GM23338 (cell line): ENCODE measurements at regions not wholly inside any gene's neighbourhood (a gene's known extent, or its start where the extent isn't known, plus 50 kb on each side); places are given as distances from the start of the nearest gene placed in this dataset.

Source experiments
- ATAC-seq: fragments of 200-7000 bp; cut with Tn5 transposase; 3 replicates; pipeline ENCODE4 v1.9.1; 2020
- DNase-seq: peaks from one replicate; pipeline ENCODE4 v3.0.0-alpha.2; 2015; ENCODE audit warnings: low spot score
- H2AFZ ChIP-seq: fragments of 200-600 bp; sonication (generic); 2 replicates; pipeline ENCODE4 v1.8.0; 2016; ENCODE audit warnings: antibody characterized with exemption, mild to moderate bottlenecking, moderate library complexity
- H3F3A ChIP-seq: fragments of 200-600 bp; sonication (generic); replicated peaks from 2 replicates; pipeline ENCODE4 v1.8.0; 2017; ENCODE audit warnings: antibody characterized with exemption, mixed run types, low read depth
- H3K27ac ChIP-seq: fragments of 200-600 bp; sonication (generic); 2 replicates; pipeline ENCODE4 v1.6.1; 2016; ENCODE audit warnings: low read depth
- H3K27me3 ChIP-seq: fragments of 200-600 bp; sonication (generic); 2 replicates; pipeline ENCODE4 v1.8.0; 2016; ENCODE audit warnings: mild to moderate bottlenecking, mixed run types, moderate library complexity; ENCODE audit not compliant: insufficient read depth
- H3K36me3 ChIP-seq: fragments of 200-600 bp; sonication (generic); 2 replicates; pipeline ENCODE4 v1.8.0; 2016; ENCODE audit warnings: mild to moderate bottlenecking; ENCODE audit not compliant: insufficient read depth
- H3K4me1 ChIP-seq: fragments of 200-600 bp; sonication (generic); 2 replicates; pipeline ENCODE4 v1.8.0; 2016; ENCODE audit warnings: mild to moderate bottlenecking, moderate library complexity; ENCODE audit not compliant: insufficient read depth
- H3K4me2 ChIP-seq: fragments of 200-600 bp; sonication (generic); 2 replicates; pipeline ENCODE4 v1.7.1; 2017; ENCODE audit warnings: mixed run types
- H3K4me3 ChIP-seq: fragments of 200-600 bp; sonication (generic); 2 replicates; pipeline ENCODE4 v1.6.1; 2016; ENCODE audit warnings: mixed run types
- H3K79me2 ChIP-seq: fragments of 200-600 bp; sonication (generic); replicated peaks from 2 replicates; pipeline ENCODE4 v1.8.0; 2017; ENCODE audit warnings: mild to moderate bottlenecking; ENCODE audit not compliant: insufficient read depth
- H3K9me2 ChIP-seq: fragments of 200-600 bp; sonication (generic); 2 replicates; pipeline ENCODE4 v1.8.0; 2017; ENCODE audit not compliant: insufficient read depth
- H4K20me1 ChIP-seq: fragments of 200-600 bp; sonication (generic); replicated peaks from 2 replicates; pipeline ENCODE4 v1.8.0; 2017; ENCODE audit warnings: mild to moderate bottlenecking; ENCODE audit not compliant: insufficient read depth
- H3K27ac Mint-ChIP-seq: 2 replicates; pipeline ENCODE4 v1.8.0; 2020; ENCODE audit warnings: inconsistent platforms, mild to moderate bottlenecking, moderate library complexity, mixed read lengths
- H3K27me3 Mint-ChIP-seq: 3 replicates; pipeline ENCODE4 v1.8.0; 2022; ENCODE audit warnings: low read depth, mild to moderate bottlenecking, moderate library complexity, mixed read lengths, inconsistent platforms; ENCODE audit not compliant: insufficient read depth, poor library complexity
- H3K36me3 Mint-ChIP-seq: 3 replicates; pipeline ENCODE4 v1.8.0; 2021; ENCODE audit warnings: low read depth, mild to moderate bottlenecking, inconsistent platforms, moderate library complexity, mixed read lengths
- H3K4me1 Mint-ChIP-seq: 3 replicates; pipeline ENCODE4 v1.8.0; 2020; ENCODE audit warnings: mild to moderate bottlenecking, inconsistent platforms, mixed read lengths
- H3K4me3 Mint-ChIP-seq: 3 replicates; pipeline ENCODE4 v1.8.0; 2021; ENCODE audit warnings: moderate library complexity, mild to moderate bottlenecking, inconsistent platforms, mixed read lengths
- H3K9me3 Mint-ChIP-seq: 3 replicates; pipeline ENCODE4 v1.8.0; 2020; ENCODE audit warnings: moderate library complexity, mild to moderate bottlenecking, inconsistent platforms, mixed read lengths
- CTCF ChIP-seq, 2 experiments: fragments of 200-600 bp in 1 of 2; sonication (generic) in 1 of 2; conservative IDR thresholded peaks; 2 replicates each; pipeline versions ENCODE4 v1.5.1 to v1.6.1; 2016 to 2017; ENCODE audit warnings: antibody characterized with exemption in 2 of 2, low read depth in 2 of 2, mild to moderate bottlenecking in 2 of 2, moderate library complexity in 1 of 2
- ETS1 ChIP-seq: IDR thresholded peaks from 2 replicates; pipeline ENCODE4 v1.6.1; 2016; ENCODE audit warnings: antibody characterized with exemption
- EZH2 ChIP-seq: fragments of 200-600 bp; sonication (generic); IDR thresholded peaks from one replicate; pipeline ENCODE4 v1.8.0; 2017; ENCODE audit warnings: antibody characterized with exemption, mild to moderate bottlenecking, low read depth; ENCODE audit not compliant: unreplicated experiment
- EZH2phosphoT487 ChIP-seq: fragments of 200-600 bp; sonication (generic); IDR thresholded peaks from one replicate; pipeline ENCODE4 v1.8.1; 2018; ENCODE audit warnings: antibody characterized with exemption; ENCODE audit not compliant: unreplicated experiment
- JUNB ChIP-seq: IDR thresholded peaks from one replicate; pipeline ENCODE4 v1.6.1; 2016; ENCODE audit warnings: antibody characterized with exemption; ENCODE audit not compliant: unreplicated experiment
- NANOG ChIP-seq: IDR thresholded peaks from 2 replicates; pipeline ENCODE4 v1.6.1; 2016; ENCODE audit warnings: antibody characterized with exemption, borderline replicate concordance
- POLR2AphosphoS5 ChIP-seq: IDR thresholded peaks from 2 replicates; pipeline ENCODE4 v1.6.1; 2016; ENCODE audit warnings: antibody characterized with exemption, low read depth
- REST ChIP-seq: IDR thresholded peaks from one replicate; pipeline ENCODE4 v1.6.1; 2018; ENCODE audit warnings: antibody characterized with exemption; ENCODE audit not compliant: unreplicated experiment
- STAT1 ChIP-seq: IDR thresholded peaks from one replicate; pipeline ENCODE4 v1.6.1; 2016; ENCODE audit warnings: antibody characterized with exemption; ENCODE audit not compliant: unreplicated experiment
- ZNF114 ChIP-seq: fragments of 250-450 bp; sonication (Bioruptor Pico); IDR thresholded peaks from 2 replicates; pipeline ENCODE4 v1.5.0; 2020; ENCODE audit warnings: mild to moderate bottlenecking, moderate library complexity
- ZNF331 ChIP-seq: fragments of 250-450 bp; sonication (Bioruptor Pico); IDR thresholded peaks from 2 replicates; pipeline ENCODE4 v1.5.0; 2020; ENCODE audit warnings: low read depth, mild to moderate bottlenecking, moderate library complexity

DNA sequence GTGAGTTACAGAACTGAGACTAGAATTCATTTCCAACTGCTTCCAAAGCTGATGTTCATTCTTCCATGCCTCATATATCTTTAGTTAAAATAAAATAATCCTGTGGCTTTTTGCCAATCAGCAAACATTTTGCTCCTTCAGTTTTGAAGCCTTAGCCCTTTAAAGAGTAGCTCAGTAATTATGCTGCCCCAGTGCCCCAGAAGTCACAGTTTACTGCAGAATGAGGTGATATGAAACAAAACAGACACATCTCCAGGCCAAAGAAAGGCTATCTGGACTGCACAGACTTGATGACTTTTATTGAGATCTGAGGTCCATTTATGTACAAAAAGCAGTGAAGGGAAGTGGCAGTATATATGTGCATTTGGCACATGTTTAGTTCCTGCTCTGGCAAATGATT, 285.8 kb upstream of the ZNF462 start:
- Histone ChIP-seq H3K36me3 (no peaks in the 10 kb centered on the region), H3K4me1 (no peaks in the 10 kb centered on the region), H3K27me3 (no peaks in the 10 kb centered on the region), H2AFZ (no peak overlapping the region), H3K4me3 (no peak overlapping the region), H3K27ac (no peak overlapping the region), H4K20me1 (no peaks in the 10 kb centered on the region), H3K9me2 (no peaks in the 10 kb centered on the region), H3K4me2 (no peak overlapping the region), H3F3A (no peaks in the 10 kb centered on the region), H3K79me2 (no peaks in the 10 kb centered on the region)
- no peak for TF ChIP-seq JUNB
- no peak for TF ChIP-seq NANOG
- TF ChIP-seq ZNF331 (CRISPR knock-in tag) = no peak
- TF ChIP-seq EZH2 = no peak
- peaks cover 2% of the 10 kb centered on the region for H3K27me3 Mint-ChIP-seq
- ATAC-seq = no peak
- 0 out of 3 replicates have a peak, but pooled peaks cover under 1% of the 10 kb centered on the region for H3K36me3 Mint-ChIP-seq
- no peak overlapping the region for H3K4me3 Mint-ChIP-seq
- H3K27ac Mint-ChIP-seq = no peak overlapping the region
- DNase-seq = no peak
- peaks cover 5% of the 10 kb centered on the region; the same call in 2 of the 3 replicates for H3K9me3 Mint-ChIP-seq
- H3K4me1 Mint-ChIP-seq = peaks cover 6% of the 10 kb centered on the region; the same call in 1 of the 3 replicates

- Histone ChIP-seq H3K4me1 (no peaks in the 10 kb centered on the region), H3K4me2 (no peak overlapping the region), H3K9me2 (no peaks in the 10 kb centered on the region), H4K20me1 (no peaks in the 10 kb centered on the region), H3K27me3 (no peaks in the 10 kb centered on the region), H3F3A (no peaks in the 10 kb centered on the region), H3K27ac (no peak overlapping the region), H2AFZ (no peak overlapping the region), H3K4me3 (no peak overlapping the region), H3K36me3 (no peaks in the 10 kb centered on the region), H3K79me2 (no peaks in the 10 kb centered on the region)
- Mint-ChIP-seq H3K9me3 (no peaks in the 10 kb centered on the region; the same call in 1 of the 3 replicates), H3K27me3 (no peaks in the 10 kb centered on the region), H3K36me3 (no peaks in the 10 kb centered on the region), H3K4me3 (no peak overlapping the region), H3K4me1 (peaks cover 6% of the 10 kb centered on the region; the same call in 2 of the 3 replicates), H3K27ac (no peak overlapping the region)
- DNase-seq = no peak
- no peak for ATAC-seq
- TF ChIP-seq EZH2phosphoT487 (no peak), JUNB (no peak), CTCF (conservative IDR thresholded peaks at IDR 0.05; ENCODE audit: low read depth in 2 of 2) (no peak), ETS1 (no peak), EZH2 (no peak), POLR2AphosphoS5 (no peak), REST (no peak), NANOG (no peak), ZNF114 (CRISPR knock-in tag) (no peak), STAT1 (no peak), ZNF331 (CRISPR knock-in tag) (no peak)
Observed at GRCh38 chr9:106580546-106580945, 282.4 kb upstream of the ZNF462 start.
